IMR-90 (cell line): ENCODE measurements at regions not wholly inside any gene's neighbourhood (a gene's known extent, or its start where the extent isn't known, plus 50 kb on each side); places are given as distances from the start of the nearest gene placed in this dataset.

Source experiments
- ATAC-seq: fragments of 200-7000 bp; cut with Tn5 transposase; 2 replicates; pipeline ENCODE4 v1.9.1; 2020; ENCODE audit warnings: low read depth, mild to moderate bottlenecking, moderate library complexity
- BruUV-seq: library from RNA; stranded (reverse); fragments of 400-500 nt; replicated peaks from 2 replicates; lab custom pipeline; 2021; lab: Mats Ljungman, UMichigan
- CTCF ChIA-PET: fragments of 300-600 bp; formaldehyde crosslinking; extraction: SDS; loops from one replicate; lab custom pipeline; 2021; ENCODE audit warnings: antibody characterized with exemption; lab: Yijun Ruan, JAX
- POLR2A ChIA-PET: fragments of 300-600 bp; sonication (Branson Sonifier 250); formaldehyde crosslinking; loops from one replicate; lab custom pipeline; 2022; ENCODE audit warnings: antibody characterized with exemption; ENCODE audit not compliant: unreplicated experiment; lab: Charles Lee
- DNase-seq: peaks from one replicate; pipeline ENCODE4 v3.0.0; 2013
- H2AFZ ChIP-seq: replicated peaks from 2 replicates; pipeline ENCODE3; 2013; ENCODE audit warnings: low read length, mild to moderate bottlenecking; ENCODE audit not compliant: poor library complexity
- H2AK5ac ChIP-seq: 2 replicates; pipeline ENCODE4 v1.6.1; 2013; ENCODE audit warnings: low read depth, low read length, inconsistent platforms
- H2AK9ac ChIP-seq: replicated peaks from 2 replicates; pipeline ENCODE3; 2013; ENCODE audit warnings: mild to moderate bottlenecking, low read depth, low read length, moderate library complexity; ENCODE audit not compliant: poor library complexity
- H2BK120ac ChIP-seq: 2 replicates; pipeline ENCODE4 v1.6.1; 2013; ENCODE audit warnings: low read depth, low read length, inconsistent platforms
- H2BK15ac ChIP-seq: 3 replicates; pipeline ENCODE4 v1.6.1; 2013; ENCODE audit warnings: low read depth, low read length, inconsistent platforms
- H2BK20ac ChIP-seq: 2 replicates; pipeline ENCODE4 v1.6.1; 2013; ENCODE audit warnings: low read depth, mild to moderate bottlenecking, inconsistent platforms, low read length, moderate library complexity
- H2BK5ac ChIP-seq: 2 replicates; pipeline ENCODE4 v1.6.1; 2013; ENCODE audit warnings: mild to moderate bottlenecking, low read depth, low read length, inconsistent platforms; ENCODE audit not compliant: poor library complexity, severe bottlenecking
- H3K14ac ChIP-seq: replicated peaks from 2 replicates; pipeline ENCODE4 v1.6.1; 2013; ENCODE audit warnings: low read depth, low read length, inconsistent platforms
- H3K18ac ChIP-seq: 2 replicates; pipeline ENCODE4 v1.6.1; 2013; ENCODE audit warnings: low read depth, low read length, control low read depth
- H3K23ac ChIP-seq: 2 replicates; pipeline ENCODE4 v1.6.1; 2013; ENCODE audit warnings: low read depth, low read length, inconsistent platforms
- H3K27ac ChIP-seq: 2 replicates; pipeline ENCODE4 v1.5.1; 2013; ENCODE audit warnings: mild to moderate bottlenecking, control low read depth, low read length; ENCODE audit not compliant: insufficient read depth
- H3K27me3 ChIP-seq: 2 replicates; pipeline ENCODE4 v1.6.1; 2013; ENCODE audit warnings: low read length; ENCODE audit not compliant: control insufficient read depth, insufficient read depth
- H3K36me3 ChIP-seq: 2 replicates; pipeline ENCODE4 v1.6.1; 2013; ENCODE audit warnings: low read length, mixed read lengths; ENCODE audit not compliant: control insufficient read depth, insufficient read depth
- H3K4ac ChIP-seq: 2 replicates; pipeline ENCODE4 v1.6.1; 2013; ENCODE audit warnings: low read depth, low read length, inconsistent platforms
- H3K4me1 ChIP-seq: 2 replicates; pipeline ENCODE4 v1.6.1; 2013; ENCODE audit warnings: low read length, mixed read lengths; ENCODE audit not compliant: control insufficient read depth, insufficient read depth
- H3K4me2 ChIP-seq: 2 replicates; pipeline ENCODE4 v1.6.1; 2013; ENCODE audit warnings: low read depth, mild to moderate bottlenecking, control low read depth, low read length, moderate library complexity
- H3K4me3 ChIP-seq: 2 replicates; pipeline ENCODE4 v1.5.1; 2013; ENCODE audit warnings: low read depth, mild to moderate bottlenecking, control low read depth, low read length, moderate library complexity; ENCODE audit not compliant: insufficient read depth
- H3K56ac ChIP-seq: 2 replicates; pipeline ENCODE4 v1.6.1; 2013; ENCODE audit warnings: low read length, inconsistent platforms; ENCODE audit not compliant: insufficient read depth; ENCODE audit errors: extremely low read depth
- H3K79me1 ChIP-seq, 2 experiments: 2 replicates each; pipeline ENCODE4 v1.6.1; 2013; ENCODE audit warnings: low read length in 2 of 2, inconsistent platforms in 1 of 2, low read depth in 1 of 2
- H3K9ac ChIP-seq: 2 replicates; pipeline ENCODE4 v1.6.1; 2013; ENCODE audit warnings: low read depth, low read length, control low read depth
- H3K9me1 ChIP-seq: 2 replicates; pipeline ENCODE4 v1.6.1; 2013; ENCODE audit warnings: low read length, inconsistent platforms; ENCODE audit not compliant: insufficient read depth
- H3K9me3 ChIP-seq: 2 replicates; pipeline ENCODE4 v1.6.1; 2013; ENCODE audit warnings: low read length; ENCODE audit not compliant: control insufficient read depth, insufficient read depth
- H4K20me1 ChIP-seq: 2 replicates; pipeline ENCODE4 v1.6.1; 2013; ENCODE audit warnings: low read length, inconsistent platforms; ENCODE audit not compliant: insufficient read depth
- H4K5ac ChIP-seq: 2 replicates; pipeline ENCODE4 v1.6.1; 2013; ENCODE audit warnings: mild to moderate bottlenecking, low read depth, low read length, control low read depth
- H4K8ac ChIP-seq, 2 experiments: 2 replicates each; pipeline ENCODE4 v1.6.1; 2013; ENCODE audit warnings: low read depth in 2 of 2, low read length in 2 of 2, control low read depth in 1 of 2, inconsistent platforms in 1 of 2
- H4K91ac ChIP-seq: 2 replicates; pipeline ENCODE4 v1.6.1; 2013; ENCODE audit warnings: low read depth, low read length, inconsistent platforms; ENCODE audit not compliant: insufficient read depth
- CHD1 ChIP-seq: IDR thresholded peaks from 2 replicates; pipeline ENCODE4 v1.6.1; 2012; ENCODE audit warnings: low read depth, low read length, improper control_type of control experiment
- ELK1 ChIP-seq: fragments of 150-350 bp; IDR thresholded peaks from 2 replicates; pipeline ENCODE4 v1.6.1; 2016; ENCODE audit warnings: low read depth, mild to moderate bottlenecking, low read length, moderate library complexity, borderline replicate concordance
- SMC3 ChIP-seq: fragments of 150-350 bp; IDR thresholded peaks from 2 replicates; pipeline ENCODE4 v1.6.1; 2016; ENCODE audit warnings: low read depth, mild to moderate bottlenecking, antibody characterized with exemption, low read length, moderate library complexity
- WGBS, 2 experiments: methylation state at CpG; one replicate each; pipeline versions ENCODE4 v1.1.5 to v1.1.7; 2013; ENCODE audit warnings: missing lambda C conversion rate in 2 of 2; ENCODE audit not compliant: insufficient read length in 1 of 2; ENCODE audit errors: extremely low coverage in 2 of 2; 5-methylcytosine and 5-hydroxymethylcytosine counted together
- dilution Hi-C: fragments of 300-500 bp; cut with HindIII; formaldehyde crosslinking; loops from one replicate; pipeline ENCODE4 v1.14.3; 2018; ENCODE audit warnings: low sequenced_read_pairs; ENCODE audit not compliant: unreplicated experiment
- in situ Hi-C: fragments of 300-500 bp; cut with MboI; formaldehyde crosslinking; loops from 3 replicates; pipeline ENCODE4 v1.14.3; 2019; ENCODE audit warnings: low sequenced_read_pairs, inconsistent platforms, mixed read lengths
- intact Hi-C: fragments of 100-400 bp; cut with micrococcal nuclease; formaldehyde crosslinking; loops from 2 replicates; pipeline ENCODE4 v1.10.0; 2022

- no CpG with 5 or more reads among the region's 7 CpGs for WGBS, 2 experiments
- Histone ChIP-seq H3K56ac (no peak overlapping the region), H3K4ac (no peak overlapping the region), H3K9ac (no peak overlapping the region), H2BK20ac (no peak overlapping the region), H2BK120ac (no peak overlapping the region), H3K27me3 (no peaks in the 10 kb centered on the region), H3K79me1 (no peaks in the 10 kb centered on the region), H3K23ac (no peak overlapping the region), H3K18ac (no peak overlapping the region), H3K27ac (no peak overlapping the region), H4K8ac (no peak overlapping the region), H4K20me1 (no peaks in the 10 kb centered on the region), H2AFZ (no peak overlapping the region), H2AK9ac (no peak overlapping the region), H3K14ac (no peak overlapping the region), H4K91ac (no peak overlapping the region), H4K5ac (no peak overlapping the region), H3K36me3 (no peaks in the 10 kb centered on the region), H3K4me1 (no peaks in the 10 kb centered on the region), H3K9me1 (no peaks in the 10 kb centered on the region), H3K4me2 (no peak overlapping the region), H2AK5ac (no peak overlapping the region), H2BK15ac (no peak overlapping the region), H3K9me3 (peaks cover 16% of the 10 kb centered on the region), H2BK5ac (no peak overlapping the region), H3K4me3 (no peak overlapping the region)
- intact Hi-C loops (no loop called here), dilution Hi-C loops (no loop called here), in situ Hi-C loops (no loop called here)
- DNase-seq (no peak), ATAC-seq (no peak)
- TF ChIP-seq SMC3 (no peak), ELK1 (no peak), CHD1 (no peak)
- ChIA-PET CTCF (no interaction called here), POLR2A (no interaction called here)
- no TSS peak for BruUV-seq
Observed at GRCh38 chr1:233734456-233734855, 120.5 kb downstream of the KCNK1 start.
